Lung (tissue), 11 donors: ENCODE measurements at regions not wholly inside any gene's neighbourhood (a gene's known extent, or its start where the extent isn't known, plus 50 kb on each side); places are given as distances from the start of the nearest gene placed in this dataset.

Experiments
- ATAC-seq: fragments of 200-7000 bp; cut with Tn5 transposase; one replicate; pipeline ENCODE4 v1.9.1; 2020; ENCODE audit warnings: moderate number of reproducible peaks; ENCODE audit not compliant: insufficient read depth, low FRiP score
- DNase-seq, 3 donors: peaks; one replicate each; pipeline ENCODE4 v3.0.0-alpha.2; 2013 to 2017
- H3K27ac ChIP-seq, 2 donors: one replicate each; pipeline ENCODE4 v1.5.1; 2013; ENCODE audit warnings: mild to moderate bottlenecking in 2 of 2, moderate library complexity in 2 of 2, control low read depth in 1 of 2, inconsistent platforms in 1 of 2, low read depth in 1 of 2, low read length in 1 of 2
- H3K27me3 ChIP-seq, 3 donors: one replicate each; pipeline ENCODE4 v1.5.1; 2013; ENCODE audit warnings: low read length in 2 of 3; ENCODE audit not compliant: control insufficient read depth in 3 of 3, insufficient read depth in 3 of 3
- H3K36me3 ChIP-seq, 4 donors: one replicate each; pipeline ENCODE4 v1.5.1; 2013; ENCODE audit warnings: low read length in 4 of 4, mild to moderate bottlenecking in 1 of 4, moderate library complexity in 1 of 4; ENCODE audit not compliant: control insufficient read depth in 4 of 4, insufficient read depth in 4 of 4
- H3K4me1 ChIP-seq, 5 donors: one replicate each; pipeline ENCODE4 v1.5.1; 2013; ENCODE audit warnings: low read length in 5 of 5, mild to moderate bottlenecking in 2 of 5, moderate library complexity in 1 of 5; ENCODE audit not compliant: control insufficient read depth in 5 of 5, insufficient read depth in 5 of 5
- H3K4me3 ChIP-seq: one replicate; pipeline ENCODE4 v1.5.1; 2013; ENCODE audit warnings: mild to moderate bottlenecking, control low read depth, moderate library complexity
- H3K9ac ChIP-seq, 2 donors: one replicate each; pipeline ENCODE4 v1.5.1; 2013; ENCODE audit warnings: low read length in 2 of 2, control low read depth in 1 of 2; ENCODE audit not compliant: insufficient read depth in 1 of 2
- H3K9me3 ChIP-seq, 4 donors: one replicate each; pipeline ENCODE4 v1.5.1; 2013; ENCODE audit warnings: low read length in 3 of 4, mild to moderate bottlenecking in 1 of 4, moderate library complexity in 1 of 4; ENCODE audit not compliant: control insufficient read depth in 4 of 4, insufficient read depth in 3 of 4
- CTCF ChIP-seq: IDR thresholded peaks from 2 replicates; pipeline ENCODE4 v1.5.1; 2012; ENCODE audit warnings: mild to moderate bottlenecking; ENCODE audit errors: control extremely low read depth, extremely low read depth
- WGBS, 2 donors: extraction: QIAGEN DNeasy Blood & Tissue Kit; methylation state at CpG; one replicate each; pipeline ENCODE4 v1.1.7; 2013; 5-methylcytosine and 5-hydroxymethylcytosine counted together
- donor health status: control.
- donor health status: control.
- donor health status: Bipolar disorder and iron deficiency.
- donor health status: healthy.
- donor health status: DM: yes; HTN: yes; CAD: no.

- Histone ChIP-seq H3K9me3 (peaks cover 0 to 1% (median 0%) of the 10 kb centered on the region in 4 donors), H3K4me1 (peaks cover 0 to 3% (median 0%) of the 10 kb centered on the region in 5 donors), H3K27me3 (no peaks in the 10 kb centered on the region), H3K36me3 (no peaks in the 10 kb centered on the region), H3K4me3 (no peak overlapping the region), H3K9ac (no peak overlapping the region), H3K27ac (no peak overlapping the region)
- DNase-seq: no peak
- 91 to 96% methylated on average over 2 of the region's 2 CpGs for WGBS, 2 donors
- ATAC-seq: no peak
- no peak for TF ChIP-seq CTCF
These were observed 193.9 kb downstream of the SYK start for GRCh38 chr9:90995516-90995915.

GRCh38 chr9:90996154-90997065 is 194.8 kb downstream of the SYK start:
- WGBS, 2 donors: 60 to 69% methylated on average over 6 of the region's 6 CpGs
- no peak for DNase-seq
- no peak for TF ChIP-seq CTCF
- no peaks in the 10 kb centered on the region for H3K27me3 ChIP-seq
- H3K9me3 ChIP-seq: peaks cover 0 to 1% (median 0%) of the 10 kb centered on the region in 4 donors
- ATAC-seq: no peak
- H3K27ac ChIP-seq: no peak overlapping the region
- H3K9ac ChIP-seq: no peak overlapping the region
- no peaks in the 10 kb centered on the region for H3K36me3 ChIP-seq
- H3K4me1 ChIP-seq: peaks cover 0 to 3% (median 0%) of the 10 kb centered on the region in 5 donors
- H3K4me3 ChIP-seq: no peak overlapping the region

- Histone ChIP-seq H3K9ac (no peak overlapping the region), H3K27ac (no peak overlapping the region), H3K4me1 (peaks cover 0 to 3% (median 0%) of the 10 kb centered on the region in 5 donors), H3K36me3 (no peaks in the 10 kb centered on the region), H3K27me3 (no peaks in the 10 kb centered on the region), H3K4me3 (no peak overlapping the region), H3K9me3 (peaks cover 0 to 1% (median 0%) of the 10 kb centered on the region in 4 donors)
- no peak for TF ChIP-seq CTCF
- DNase-seq: no peak
- no peak for ATAC-seq
- WGBS, 2 donors: 82 to 92% methylated on average over 7 of the region's 7 CpGs
These were observed 197.0 kb downstream of the SYK start for GRCh38 chr9:90998573-90998972.
